HG03103 (cell line): ENCODE measurements at regions not wholly inside any gene's neighbourhood (a gene's known extent, or its start where the extent isn't known, plus 50 kb on each side); places are given as distances from the start of the nearest gene placed in this dataset.

Experiments used
- ATAC-seq: cut with Tn5 transposase; IDR thresholded peaks from one replicate; pipeline ENCODE4 v1.9.1; 2021; ENCODE audit warnings: low read depth; ENCODE audit not compliant: unreplicated experiment

GRCh38 chr1:73953586-73953985, 244.4 kb downstream of the LRRIQ3 start:
- no peak for ATAC-seq

DNA sequence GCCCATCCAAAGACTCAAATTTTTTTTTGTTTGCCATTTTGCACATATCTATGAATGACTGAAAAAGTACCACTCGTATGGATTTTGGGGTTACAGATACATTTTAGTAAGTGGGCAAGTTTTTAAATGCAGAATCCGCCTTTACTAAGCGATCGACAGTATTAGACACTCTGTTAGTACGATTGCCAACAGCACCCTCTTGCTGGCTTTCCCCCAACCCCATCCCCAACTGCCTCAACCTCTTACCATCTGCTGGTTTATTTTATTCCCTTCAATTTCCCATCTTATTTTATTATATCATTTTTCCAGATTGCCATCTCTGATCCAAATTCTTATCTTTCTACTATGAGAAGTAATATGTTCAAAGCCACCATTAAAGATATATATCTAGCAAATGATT, 244.8 kb downstream of the LRRIQ3 start:
- ATAC-seq = no peak

DNA sequence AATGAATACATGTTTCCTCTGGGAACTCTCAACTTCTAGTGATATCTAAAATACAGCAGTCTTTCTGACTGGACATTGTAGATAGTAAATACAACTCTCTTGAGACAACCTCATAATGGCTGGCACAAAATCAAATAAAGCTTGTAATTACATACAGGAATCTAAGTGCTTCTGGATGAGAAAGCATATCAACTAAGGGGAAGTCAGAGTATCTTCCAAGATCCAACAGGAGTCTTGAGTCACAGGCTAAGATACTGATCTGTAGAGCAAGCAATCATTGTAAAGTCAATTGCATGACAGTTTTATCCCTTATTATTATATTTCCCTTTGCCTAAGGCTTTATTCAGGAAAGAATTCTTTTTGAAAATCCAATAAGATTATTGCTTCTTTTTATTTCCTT, 249.9 kb downstream of the LRRIQ3 start:
- no peak for ATAC-seq

GRCh38 chr1:73947009-73947408, 251.0 kb downstream of the LRRIQ3 start:
- no peak for ATAC-seq

- no peak for ATAC-seq
These were observed 254.7 kb downstream of the LRRIQ3 start for GRCh38 chr1:73943270-73943669.

DNA sequence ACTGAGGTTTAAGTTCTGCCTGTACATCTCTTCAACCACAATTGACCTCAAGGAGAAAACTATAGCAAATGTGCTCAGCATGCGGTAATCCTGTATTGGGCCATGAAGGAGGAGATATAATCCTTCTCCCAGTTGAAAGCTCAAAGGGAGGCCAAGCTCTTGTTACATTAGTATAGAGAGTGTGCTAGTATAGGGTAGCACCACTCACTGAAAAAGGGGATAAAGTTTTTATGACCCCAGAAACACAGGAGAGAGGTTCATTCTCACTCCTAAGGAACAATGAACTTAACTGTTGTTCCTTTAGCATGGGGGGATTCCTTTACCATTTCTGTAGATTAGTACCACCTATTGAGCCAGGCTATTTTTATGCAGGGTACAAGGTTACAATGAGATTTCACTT, 267.7 kb downstream of the LRRIQ3 start:
- ATAC-seq = no peak

GRCh38 chr1:73914951-73915350, 283.0 kb downstream of the LRRIQ3 start:
- ATAC-seq = no peak

DNA sequence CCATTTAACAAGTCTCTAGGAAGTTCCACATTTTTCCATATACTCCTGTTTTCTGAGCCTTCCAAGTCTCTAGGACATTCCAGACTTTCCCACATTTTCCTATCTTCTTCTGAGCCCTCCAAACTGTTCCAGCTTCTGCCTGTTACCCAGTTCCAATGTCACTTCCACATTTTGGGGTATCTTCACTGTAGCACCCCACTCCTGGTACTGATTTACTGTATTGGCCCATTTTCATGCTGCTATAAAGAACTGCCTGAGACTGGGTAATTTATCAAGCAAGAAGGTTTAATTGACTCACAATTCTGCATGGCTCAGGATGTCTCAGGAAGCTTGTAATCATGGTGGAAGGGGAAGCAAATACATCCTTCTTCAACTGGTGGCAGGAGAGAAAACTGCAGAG, 285.0 kb downstream of the LRRIQ3 start:
- no peak for ATAC-seq

DNA sequence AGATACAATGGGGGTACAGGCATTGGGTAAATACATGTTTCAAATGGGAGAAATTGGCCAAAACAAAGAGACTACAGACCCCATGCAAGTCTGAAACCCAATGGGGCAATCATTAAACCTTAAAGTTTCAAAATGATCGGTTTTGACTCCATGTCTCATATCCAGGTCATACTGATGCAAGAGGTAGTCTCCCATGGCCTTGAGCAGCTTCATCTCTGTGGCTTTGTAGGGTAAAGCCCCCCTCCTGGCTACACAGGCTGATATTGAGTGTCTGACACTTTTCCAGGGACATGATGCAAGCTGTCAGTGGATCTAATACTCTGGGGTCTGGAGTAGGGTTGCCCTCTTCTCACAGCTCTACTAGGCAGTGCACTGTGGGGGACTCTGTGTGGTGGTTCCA, 286.1 kb downstream of the LRRIQ3 start:
- ATAC-seq = no peak

DNA sequence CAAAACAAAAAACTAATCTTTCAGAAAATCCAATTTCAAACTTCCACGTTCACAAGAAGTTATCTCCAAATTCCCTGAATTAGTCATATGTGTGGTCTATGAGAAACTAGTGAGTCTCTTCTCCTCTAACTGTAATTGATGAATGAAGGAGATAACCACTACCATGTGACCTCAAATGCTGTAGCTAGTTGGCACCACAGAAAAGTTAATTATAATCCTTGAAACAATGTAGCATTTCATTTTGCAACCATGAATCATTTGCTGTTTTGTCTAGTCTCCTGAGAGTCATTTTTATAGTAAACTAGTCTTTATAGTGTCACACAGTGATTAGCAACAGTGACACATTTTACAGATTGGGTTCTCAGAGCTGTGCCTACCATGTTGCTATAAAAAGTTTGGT, 287.5 kb downstream of the LRRIQ3 start:
- no peak for ATAC-seq

GRCh38 chr1:73910062-73910461, 287.9 kb downstream of the LRRIQ3 start:
- ATAC-seq = no peak

- ATAC-seq = no peak
These were observed 288.9 kb downstream of the LRRIQ3 start for GRCh38 chr1:73909043-73909562.

DNA sequence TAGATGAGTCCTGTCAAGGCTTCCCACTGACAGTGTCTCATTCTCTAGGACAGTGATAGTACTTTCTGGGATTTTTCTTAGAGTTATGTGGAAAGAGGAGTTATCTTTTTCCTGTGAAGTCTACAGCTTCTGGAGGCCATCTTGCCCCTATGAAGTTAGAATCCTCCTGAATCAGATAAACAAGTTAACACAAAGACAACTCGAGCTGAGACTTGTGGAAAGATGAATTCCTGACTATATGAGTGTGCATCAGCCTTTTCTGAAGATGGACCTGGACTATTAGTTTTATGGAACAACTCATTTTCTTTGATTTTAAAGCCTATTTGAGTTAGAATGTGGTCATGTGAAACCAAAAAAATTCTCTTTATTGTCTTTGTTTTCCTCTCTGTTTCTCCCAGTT, 290.9 kb downstream of the LRRIQ3 start:
- ATAC-seq = no peak

DNA sequence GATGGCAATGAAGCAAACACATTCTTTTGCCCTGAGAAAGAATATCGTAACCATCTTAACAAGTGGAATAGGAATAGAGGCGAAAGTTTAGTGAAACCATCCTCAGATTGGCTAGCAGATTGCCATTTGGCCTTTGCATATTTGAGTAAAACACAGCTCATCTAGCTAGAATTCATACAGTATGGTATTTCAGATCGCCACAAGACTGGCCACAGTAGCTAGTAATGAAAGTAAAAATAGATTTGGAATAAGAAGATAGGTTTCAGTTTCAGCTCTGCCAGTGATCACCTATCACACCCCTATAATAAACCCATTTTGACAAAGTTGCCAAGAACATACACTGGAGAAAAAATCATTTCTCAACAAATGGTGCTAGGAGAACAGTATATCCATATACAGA, 294.9 kb downstream of the LRRIQ3 start:
- no peak for ATAC-seq

- no peak for ATAC-seq
These were observed 296.2 kb downstream of the LRRIQ3 start for GRCh38 chr1:73901738-73902137.

GRCh38 chr1:73899311-73899710, 298.7 kb downstream of the LRRIQ3 start:
- no peak for ATAC-seq

DNA sequence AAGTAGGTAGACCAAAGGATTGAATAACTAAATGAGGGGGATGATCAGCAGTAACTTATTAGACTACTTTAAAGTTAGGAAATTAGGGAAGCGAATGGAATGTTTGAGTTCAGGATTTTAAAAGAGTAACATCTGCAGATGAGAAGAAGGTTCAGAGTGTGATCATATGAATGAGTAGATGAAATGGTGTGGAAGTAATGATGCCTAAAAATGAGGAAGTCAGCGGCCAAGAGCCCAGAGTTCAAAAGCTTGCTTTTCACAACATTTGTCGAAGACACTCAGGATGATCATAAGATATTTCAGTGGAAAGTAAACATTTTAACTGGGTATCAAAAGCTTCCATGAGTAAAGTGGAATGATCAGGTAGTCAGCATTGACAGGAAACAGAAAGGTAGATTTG, 299.4 kb downstream of the LRRIQ3 start:
- no peak for ATAC-seq

DNA sequence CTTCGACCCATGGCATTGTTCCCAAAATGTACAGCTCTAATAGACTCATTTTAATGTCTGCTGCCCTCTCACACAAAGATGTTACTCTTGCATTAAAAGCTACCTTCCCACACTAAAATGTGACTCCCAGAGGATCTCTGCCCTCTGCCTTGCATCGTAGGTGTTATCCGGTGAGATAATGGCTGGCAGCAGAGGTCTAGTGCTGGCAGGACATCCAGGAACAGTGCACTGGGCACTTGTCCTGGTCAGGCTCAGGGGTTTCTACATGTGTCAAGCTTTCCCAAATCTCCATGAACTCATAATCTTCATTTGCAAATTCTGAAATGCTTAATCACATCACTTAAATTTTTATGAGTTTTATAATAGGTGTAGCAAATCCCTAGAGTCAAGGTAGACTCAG, 310.6 kb downstream of the LRRIQ3 start:
- no peak for ATAC-seq

- ATAC-seq = no peak
These were observed 311.3 kb downstream of the LRRIQ3 start for GRCh38 chr1:73886716-73887115.

DNA sequence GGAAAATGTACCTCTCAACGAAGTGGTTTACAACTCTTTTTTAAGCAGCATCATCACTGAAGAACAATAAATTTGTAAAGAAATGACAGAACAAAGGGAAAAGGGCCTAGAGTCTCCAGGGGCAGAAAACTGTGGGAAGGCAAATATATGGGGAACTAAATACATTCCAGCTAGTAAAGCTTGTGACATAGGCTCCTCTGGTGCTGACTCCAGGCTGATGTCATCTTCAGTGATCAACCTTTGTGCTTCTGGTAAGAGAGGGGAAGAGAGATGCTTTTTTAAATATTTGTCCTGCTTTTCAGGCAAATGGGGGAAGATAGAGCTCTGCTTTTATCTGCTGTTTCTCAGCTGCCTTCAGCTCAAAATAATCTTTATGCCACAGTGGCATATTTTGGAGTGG, 323.2 kb downstream of the LRRIQ3 start:
- no peak for ATAC-seq

DNA sequence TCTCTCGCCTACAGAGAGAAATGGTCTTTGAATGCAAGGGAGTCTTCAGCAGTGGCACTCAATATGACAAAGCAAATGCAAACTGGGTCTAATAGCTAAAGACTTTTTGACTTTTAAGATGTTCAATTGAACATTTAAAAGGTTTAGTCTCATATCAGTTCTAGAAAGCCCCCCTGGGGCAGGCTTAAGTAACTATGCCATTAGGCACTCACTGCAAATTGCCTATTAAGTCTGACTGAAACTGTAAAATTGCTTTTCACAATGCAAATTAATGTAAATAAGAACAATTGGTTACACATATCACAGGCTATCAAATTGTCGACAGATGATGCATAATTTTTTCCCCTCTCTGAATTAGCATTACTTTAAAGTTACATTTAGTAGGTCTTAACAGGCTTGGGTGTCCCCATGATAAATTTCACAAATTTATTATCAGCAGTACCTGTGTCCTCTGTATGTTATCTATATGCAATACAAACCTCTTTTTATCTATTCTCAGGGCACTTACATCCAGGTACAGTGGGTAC, 329.1 kb downstream of the LRRIQ3 start:
- no peak for ATAC-seq

- ATAC-seq = no peak
These were observed 335.6 kb downstream of the LRRIQ3 start for GRCh38 chr1:73862355-73862754.

GRCh38 chr1:73860421-73860950, 337.5 kb downstream of the LRRIQ3 start:
- no peak for ATAC-seq
